Thymus (tissue), 11 donors: ENCODE measurements at regions not wholly inside any gene's neighbourhood (a gene's known extent, or its start where the extent isn't known, plus 50 kb on each side); places are given as distances from the start of the nearest gene placed in this dataset.
"Not testable (repeated sequence)": the region's sequence is repeated elsewhere in the genome, so short reads cannot be mapped to it uniquely, and the experiment has no call there.

Experiments used
- DNase-seq, 9 donors: peaks; one replicate each; pipeline ENCODE4 v3.0.0-alpha.2; 2013; ENCODE audit warnings: low spot score in 9 of 9, low read depth in 6 of 9, missing footprints in 1 of 9
- H3K27ac ChIP-seq, 2 donors: one replicate each; pipeline ENCODE4 v1.5.1; 2013; ENCODE audit warnings: control low read depth in 1 of 2, low read depth in 1 of 2, low read length in 1 of 2, mild to moderate bottlenecking in 1 of 2, moderate library complexity in 1 of 2
- H3K27me3 ChIP-seq, 2 donors: one replicate each; pipeline ENCODE4 v1.5.1; 2013; ENCODE audit warnings: low read length in 1 of 2; ENCODE audit not compliant: control insufficient read depth in 2 of 2, insufficient read depth in 1 of 2
- H3K36me3 ChIP-seq, 2 donors: one replicate each; pipeline ENCODE4 v1.5.1; 2013; ENCODE audit warnings: low read length in 1 of 2, mild to moderate bottlenecking in 1 of 2, moderate library complexity in 1 of 2; ENCODE audit not compliant: control insufficient read depth in 2 of 2, insufficient read depth in 2 of 2
- H3K4me1 ChIP-seq, 2 donors: one replicate each; pipeline ENCODE4 v1.5.1; 2013; ENCODE audit warnings: low read length in 2 of 2; ENCODE audit not compliant: control insufficient read depth in 2 of 2, insufficient read depth in 2 of 2
- H3K4me3 ChIP-seq, 2 donors: one replicate each; pipeline ENCODE4 v1.5.1; 2013; ENCODE audit warnings: low read length in 2 of 2, control low read depth in 1 of 2, mild to moderate bottlenecking in 1 of 2
- H3K9me3 ChIP-seq, 2 donors: one replicate each; pipeline ENCODE4 v1.5.1; 2013; ENCODE audit warnings: low read length in 1 of 2, mild to moderate bottlenecking in 1 of 2; ENCODE audit not compliant: control insufficient read depth in 2 of 2, insufficient read depth in 1 of 2
- WGBS: extraction: QIAGEN DNeasy Blood & Tissue Kit; methylation state at CpG from one replicate; pipeline ENCODE4 v1.1.7; 2013; 5-methylcytosine and 5-hydroxymethylcytosine counted together
- donor health status: healthy.

- H3K27ac ChIP-seq = no peak overlapping the region
- no peaks in the 10 kb centered on the region for H3K4me1 ChIP-seq
- no peak overlapping the region for H3K4me3 ChIP-seq
- 83% methylated on average over 8 of the region's 8 CpGs for WGBS
- no peaks in the 10 kb centered on the region for H3K36me3 ChIP-seq
- peaks cover 0 to 25% of the 10 kb centered on the region in 2 donors for H3K9me3 ChIP-seq
- DNase-seq = no peak
- no peaks in the 10 kb centered on the region for H3K27me3 ChIP-seq
These were observed 736.6 kb downstream of the TBC1D22A start for GRCh38 chr22:47498969-47499495.

GRCh38 chr22:47497666-47498065 lies 735.2 kb downstream of the TBC1D22A start:
- H3K36me3 ChIP-seq = no peaks in the 10 kb centered on the region
- no peaks in the 10 kb centered on the region for H3K27me3 ChIP-seq
- DNase-seq = no peak
- 91% methylated on average over 7 of the region's 7 CpGs for WGBS
- no peak overlapping the region for H3K27ac ChIP-seq
- peaks cover 1 to 30% of the 10 kb centered on the region in 2 donors for H3K9me3 ChIP-seq
- no peak overlapping the region for H3K4me3 ChIP-seq
- H3K4me1 ChIP-seq = no peaks in the 10 kb centered on the region

- no peaks in the 10 kb centered on the region for H3K27me3 ChIP-seq
- peaks cover 1 to 30% of the 10 kb centered on the region in 2 donors for H3K9me3 ChIP-seq
- no peaks in the 10 kb centered on the region for H3K36me3 ChIP-seq
- DNase-seq = no peak
- H3K4me3 ChIP-seq = no peak overlapping the region
- 7% methylated on average over 1 of the region's 1 CpG for WGBS
- no peaks in the 10 kb centered on the region for H3K4me1 ChIP-seq
- no peak overlapping the region for H3K27ac ChIP-seq
These were observed 732.7 kb downstream of the TBC1D22A start for GRCh38 chr22:47495110-47495509.

- not testable (repeated sequence) for H3K27me3 ChIP-seq, H3K4me1 ChIP-seq, H3K9me3 ChIP-seq, DNase-seq, H3K27ac ChIP-seq, H3K36me3 ChIP-seq, H3K4me3 ChIP-seq
- 90% methylated on average over 15 of the region's 24 CpGs for WGBS
These were observed 725.7 kb downstream of the TBC1D22A start for GRCh38 chr22:47488131-47488530.

- WGBS = 88% methylated on average over 15 of the region's 15 CpGs
- H3K27ac ChIP-seq = peak overlapping the region in 1 of 2 donors; percentile 49
These were observed 724.3 kb downstream of the TBC1D22A start for GRCh38 chr22:47486569-47487312.

GRCh38 chr22:47484960-47485569 lies 722.6 kb downstream of the TBC1D22A start:
- H3K36me3 ChIP-seq = no peaks in the 10 kb centered on the region
- no peaks in the 10 kb centered on the region for H3K4me1 ChIP-seq
- no peaks in the 10 kb centered on the region for H3K9me3 ChIP-seq
- WGBS = 78% methylated on average over 4 of the region's 4 CpGs
- no peaks in the 10 kb centered on the region for H3K27me3 ChIP-seq
- peak overlapping the region in 1 of 2 donors; percentile 32 for H3K27ac ChIP-seq
- H3K4me3 ChIP-seq = no peak overlapping the region
- DNase-seq = peak in 1 of 9 donors; percentile 8

More at GRCh38 chr22:47486569-47487312, 724.3 kb downstream of the TBC1D22A start:
- H3K4me1 ChIP-seq = no peaks in the 10 kb centered on the region
- no peak for DNase-seq
- no peaks in the 10 kb centered on the region for H3K36me3 ChIP-seq
- no peaks in the 10 kb centered on the region for H3K27me3 ChIP-seq
- H3K9me3 ChIP-seq = no peaks in the 10 kb centered on the region
- peak overlapping the region; percentile 16 to 24 for H3K4me3 ChIP-seq

- DNase-seq = no peak
- 94% methylated on average over 3 of the region's 3 CpGs for WGBS
- peaks cover 0 to 3% of the 10 kb centered on the region in 2 donors for H3K4me1 ChIP-seq
- no peak overlapping the region for H3K4me3 ChIP-seq
- no peaks in the 10 kb centered on the region for H3K36me3 ChIP-seq
- no peaks in the 10 kb centered on the region for H3K9me3 ChIP-seq
- no peak overlapping the region for H3K27ac ChIP-seq
- no peaks in the 10 kb centered on the region for H3K27me3 ChIP-seq
These were observed 713.8 kb downstream of the TBC1D22A start for GRCh38 chr22:47476231-47476630.

GRCh38 chr22:47474895-47475294 lies 712.4 kb downstream of the TBC1D22A start:
- DNase-seq = peak in 1 of 9 donors; percentile 7
- 82% methylated on average over 3 of the region's 3 CpGs for WGBS
- H3K4me1 ChIP-seq = peaks cover 0 to 3% of the 10 kb centered on the region in 2 donors
- H3K36me3 ChIP-seq = no peaks in the 10 kb centered on the region
- H3K27ac ChIP-seq = peak overlapping the region in 1 of 2 donors; percentile 25
- no peak overlapping the region for H3K4me3 ChIP-seq
- H3K9me3 ChIP-seq = no peaks in the 10 kb centered on the region
- H3K27me3 ChIP-seq = no peaks in the 10 kb centered on the region

- H3K4me3 ChIP-seq = no peak overlapping the region
These were observed 712.0 kb downstream of the TBC1D22A start for GRCh38 chr22:47474464-47474863.

More at GRCh38 chr22:47474464-47474863, 712.0 kb downstream of the TBC1D22A start:
- H3K27ac ChIP-seq = peak overlapping the region in 1 of 2 donors; percentile 25
- H3K4me1 ChIP-seq = peaks cover 0 to 3% of the 10 kb centered on the region in 2 donors
- H3K27me3 ChIP-seq = no peaks in the 10 kb centered on the region
- DNase-seq = no peak
- 22% methylated on average over 6 of the region's 6 CpGs for WGBS
- H3K9me3 ChIP-seq = no peaks in the 10 kb centered on the region
- no peaks in the 10 kb centered on the region for H3K36me3 ChIP-seq
